NCI-H345 (cell line): ENCODE measurements at regions not wholly inside any gene's neighbourhood (a gene's known extent, or its start where the extent isn't known, plus 50 kb on each side); places are given as distances from the start of the nearest gene placed in this dataset.

Experiments used
- DNase-seq: peaks from one replicate; lab custom pipeline; 2025; lab: John Stamatoyannopoulos, UW

GRCh38 chr7:156102267-156102666 lies 290.0 kb upstream of the SHH start:
- no peak for DNase-seq

DNA sequence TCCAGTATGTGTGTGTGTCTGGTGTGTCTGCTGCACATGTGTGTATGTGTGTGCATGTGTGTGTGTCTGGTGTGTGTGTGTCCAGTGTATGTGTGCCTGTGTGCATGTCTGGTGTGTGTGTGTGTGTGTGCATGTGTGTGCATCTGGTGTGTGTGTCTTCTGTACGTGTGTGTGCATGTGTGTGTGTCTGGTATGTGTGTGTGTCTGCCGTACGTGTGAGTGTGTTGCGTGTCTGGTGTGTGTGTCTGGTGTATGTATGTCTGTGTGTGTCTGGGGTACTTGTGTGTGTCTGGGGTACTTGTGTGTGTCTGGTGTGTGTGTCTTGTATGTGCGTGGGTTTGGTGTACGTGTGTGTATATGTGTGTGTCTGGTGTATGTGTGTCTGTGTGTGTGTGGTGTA lies 289.1 kb upstream of the SHH start:
- DNase-seq, result no peak

- peak; percentile 6 for DNase-seq
Measured at GRCh38 chr7:156100086-156100485, 287.8 kb upstream of the SHH start.

DNA sequence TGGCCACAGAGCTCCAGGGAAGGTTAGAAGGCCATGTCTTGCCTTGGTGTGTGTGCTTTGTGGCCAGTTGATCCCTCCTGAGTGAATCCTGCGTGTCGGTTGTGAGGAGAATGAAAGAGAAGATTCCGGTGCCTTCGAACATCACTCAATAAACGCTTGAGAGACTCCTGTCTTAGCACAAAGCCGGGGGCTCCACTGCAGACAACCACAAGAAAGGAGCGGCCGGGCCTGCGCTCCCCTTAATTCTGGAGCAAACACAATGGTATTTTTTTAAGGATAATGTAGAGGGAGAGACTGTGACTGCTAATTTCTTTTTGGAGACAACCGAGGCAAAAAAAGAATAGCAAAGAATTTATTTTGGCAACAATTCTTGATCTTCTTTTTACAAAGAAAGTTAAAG lies 286.8 kb upstream of the SHH start:
- DNase-seq, result no peak

- DNase-seq, result no peak
Measured at GRCh38 chr7:156096771-156097538, 284.7 kb upstream of the SHH start.

- DNase-seq, result no peak
Measured at GRCh38 chr7:156095908-156096539, 283.8 kb upstream of the SHH start.

GRCh38 chr7:156094350-156095146 lies 282.3 kb upstream of the SHH start:
- DNase-seq, result no peak

DNA sequence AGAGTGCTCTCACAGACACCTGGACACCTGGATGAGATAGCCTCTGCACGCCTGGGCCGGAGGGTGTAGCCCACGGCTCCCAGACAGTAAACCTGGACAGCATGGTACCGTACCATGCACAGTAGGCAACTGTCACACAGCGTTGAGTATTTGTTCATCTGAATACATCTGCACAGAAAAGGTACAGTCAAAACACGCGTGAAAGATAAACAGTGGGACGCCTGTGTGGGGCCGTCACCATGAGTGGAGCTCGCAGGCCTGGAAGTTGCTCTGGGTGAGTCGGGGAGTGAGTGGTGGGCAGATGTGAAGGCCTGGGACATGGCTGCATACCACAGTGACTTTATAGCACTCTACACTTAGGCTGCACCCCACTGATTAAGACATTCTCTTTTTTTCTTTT lies 280.0 kb upstream of the SHH start:
- no peak for DNase-seq

DNA sequence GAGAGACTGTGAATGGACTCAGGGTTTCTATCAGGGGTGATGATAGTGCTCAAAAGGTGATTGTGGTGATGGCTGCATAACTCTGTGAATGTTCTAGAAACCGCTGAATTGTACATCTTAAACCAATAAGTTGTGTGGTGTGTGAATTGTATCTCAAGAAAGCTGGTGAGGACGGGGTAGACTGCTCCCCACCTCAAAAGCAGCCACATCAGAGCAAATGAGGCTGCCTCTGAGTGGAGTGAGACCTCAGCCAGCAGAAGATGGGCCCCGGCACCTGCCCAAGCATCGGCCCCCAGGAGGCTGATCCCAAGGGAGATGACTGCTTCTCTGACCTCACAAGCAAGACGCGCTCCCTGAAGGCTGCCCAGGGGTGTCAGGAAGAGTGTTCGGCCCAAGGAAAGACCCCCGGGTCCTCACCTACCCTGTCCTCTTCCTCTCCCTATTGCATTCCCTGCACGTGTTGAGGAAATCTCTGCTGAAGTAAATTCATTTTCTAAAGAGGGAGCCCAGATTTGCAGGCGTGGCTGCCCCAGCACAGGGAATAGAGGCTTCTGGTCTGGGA lies 279.3 kb upstream of the SHH start:
- DNase-seq, result no peak

GRCh38 chr7:156090988-156091387 lies 278.7 kb upstream of the SHH start:
- DNase-seq, result no peak

DNA sequence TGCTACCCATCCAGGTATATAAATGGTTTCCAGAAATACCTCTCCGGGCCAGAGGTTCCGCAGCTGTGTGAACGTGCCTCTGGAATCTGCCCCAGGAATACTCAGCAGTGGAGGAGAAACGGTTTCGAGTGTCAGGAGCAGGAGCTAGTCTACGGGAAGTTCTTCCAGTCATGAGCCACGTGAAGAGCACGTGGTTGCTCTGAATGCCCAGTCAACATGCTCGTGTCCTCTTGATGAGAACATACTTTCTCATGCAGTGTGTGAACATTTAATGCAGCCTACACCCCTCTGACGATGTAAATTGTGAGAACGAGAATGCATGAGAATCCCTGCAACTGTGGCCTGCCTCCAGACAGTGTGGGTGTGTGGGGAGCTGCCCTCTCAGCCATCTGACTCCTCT lies 277.0 kb upstream of the SHH start:
- DNase-seq, result no peak

DNA sequence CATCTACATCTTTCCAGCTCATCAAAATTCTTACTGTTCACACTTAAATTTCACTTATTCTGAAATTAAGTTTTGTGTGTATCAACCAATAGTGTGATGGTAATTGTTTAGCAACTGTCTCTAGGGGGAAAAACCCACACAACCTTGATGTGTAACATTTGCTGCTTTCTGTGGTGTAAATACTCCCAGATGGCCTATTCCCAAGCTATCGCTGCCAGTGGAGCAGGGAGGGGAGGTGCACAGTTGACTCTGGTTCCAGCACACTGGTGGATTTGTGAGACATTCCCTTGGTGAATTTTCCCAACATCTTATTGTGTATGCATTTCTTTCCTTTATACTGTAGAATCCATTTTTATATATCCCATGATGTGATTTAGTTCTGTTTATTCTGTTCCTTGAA lies 275.9 kb upstream of the SHH start:
- DNase-seq, result no peak

GRCh38 chr7:156082048-156083040 lies 270.1 kb upstream of the SHH start:
- peak; percentile 55 for DNase-seq

- DNase-seq, result no peak
Measured at GRCh38 chr7:156080596-156080995, 268.3 kb upstream of the SHH start.

- DNase-seq, result no peak
Measured at GRCh38 chr7:156080046-156080445, 267.8 kb upstream of the SHH start.

DNA sequence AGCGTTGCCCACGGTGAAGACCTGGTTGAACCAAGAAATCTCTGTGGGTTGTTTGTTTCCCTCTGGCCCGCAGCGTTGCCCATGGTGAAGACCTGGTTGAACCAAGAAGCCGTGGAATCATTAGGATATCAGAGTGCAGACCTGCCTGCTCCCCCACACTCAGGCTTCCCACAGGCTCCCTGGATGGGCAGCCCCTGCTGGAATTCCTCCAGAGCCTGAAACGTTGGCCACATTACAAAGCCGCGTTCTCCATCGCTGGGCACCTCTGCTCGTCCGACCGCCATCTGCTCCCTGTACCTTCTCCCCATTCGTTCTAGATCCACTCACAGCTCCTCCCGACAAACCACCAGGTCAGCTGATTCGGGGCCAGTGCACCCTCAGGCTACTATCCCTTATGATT lies 266.9 kb upstream of the SHH start:
- DNase-seq, result no peak

DNA sequence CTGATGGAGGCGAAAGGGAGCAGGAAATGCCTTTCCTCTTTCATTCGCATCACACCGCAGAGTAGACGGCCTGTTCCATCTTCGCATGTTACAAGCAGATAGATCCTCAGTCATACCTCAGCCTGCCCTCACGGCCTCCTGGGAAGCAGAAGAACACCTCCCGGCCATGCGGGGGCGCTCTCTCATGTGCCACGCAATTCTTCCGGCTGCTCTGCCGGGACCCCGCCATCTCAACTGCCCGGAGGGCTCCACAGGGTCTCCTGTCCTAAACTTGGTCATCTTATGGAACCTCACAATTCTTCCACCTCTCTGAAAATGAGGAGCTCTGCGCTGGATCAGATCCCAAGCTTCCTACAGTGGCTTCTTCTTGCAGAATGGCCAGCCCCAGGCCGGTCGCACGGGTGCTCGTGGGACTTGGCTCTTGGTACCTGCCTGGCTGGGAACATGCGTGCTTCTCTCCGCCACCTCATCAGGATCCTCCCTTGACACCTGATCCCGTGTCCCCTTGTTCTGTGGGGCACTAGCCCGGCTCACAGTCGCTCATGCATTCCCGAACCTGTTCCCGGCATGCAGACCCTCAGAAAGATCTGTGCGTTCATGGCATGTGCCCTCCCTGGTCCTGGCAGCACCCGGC lies 262.8 kb upstream of the SHH start:
- DNase-seq, result no peak

DNA sequence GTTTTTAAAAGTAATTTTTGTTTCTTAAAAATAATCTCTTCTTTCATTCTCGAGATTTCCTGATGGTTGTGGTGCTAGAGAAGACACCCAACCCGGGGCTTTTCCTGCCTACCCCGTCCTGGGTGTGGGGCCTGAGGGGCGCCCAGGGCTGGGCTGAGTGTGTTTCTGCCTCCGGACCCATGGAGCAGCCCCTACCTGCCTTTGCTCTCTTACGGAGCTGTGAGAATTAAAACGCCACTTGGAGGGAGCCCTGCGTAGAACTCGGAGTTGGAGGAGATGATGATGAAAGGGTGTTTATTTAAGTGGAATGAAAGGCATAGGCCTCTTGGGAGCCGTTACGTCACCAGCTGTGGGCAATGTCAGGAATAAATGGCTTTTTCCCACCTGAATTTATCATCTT lies 261.8 kb upstream of the SHH start:
- DNase-seq, result no peak

- DNase-seq, result peak; percentile 68
Measured at GRCh38 chr7:156073366-156074052, 261.2 kb upstream of the SHH start.

- no peak for DNase-seq
Measured at GRCh38 chr7:156071612-156072011, 259.3 kb upstream of the SHH start.
